DMS114 treated with DMSO at 0.1 percent for 48 hours (cell line): ENCODE measurements at regions not wholly inside any gene's neighbourhood (a gene's known extent, or its start where the extent isn't known, plus 50 kb on each side); places are given as distances from the start of the nearest gene placed in this dataset.
"Not testable (repeated sequence)": the region's sequence is repeated elsewhere in the genome, so short reads cannot be mapped to it uniquely, and the experiment has no call there.

Source experiments
- DNase-seq: peaks from one replicate; lab custom pipeline; 2025; ENCODE audit not compliant: unreplicated experiment; lab: John Stamatoyannopoulos, UW

DNA sequence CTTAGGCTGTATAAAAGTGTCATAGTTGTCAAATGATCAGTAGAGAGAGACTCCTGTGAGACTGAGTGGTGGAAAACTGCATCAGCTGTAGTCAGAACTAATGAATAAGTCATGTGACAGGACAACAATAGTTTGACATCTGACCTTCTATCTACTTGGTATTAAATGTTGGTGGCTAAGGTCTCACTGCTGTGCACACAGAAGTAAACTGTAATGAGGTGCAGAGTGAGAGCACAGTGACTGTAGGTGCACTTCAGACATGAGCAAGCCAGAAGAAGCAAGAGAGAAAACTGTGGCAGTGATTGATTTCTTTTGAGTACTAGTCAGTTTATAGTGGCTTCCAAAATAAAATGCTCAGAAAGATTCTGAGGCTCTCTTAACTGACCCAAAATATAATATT, 803.6 kb downstream of the RAPGEF2 start:
- no peak for DNase-seq

DNA sequence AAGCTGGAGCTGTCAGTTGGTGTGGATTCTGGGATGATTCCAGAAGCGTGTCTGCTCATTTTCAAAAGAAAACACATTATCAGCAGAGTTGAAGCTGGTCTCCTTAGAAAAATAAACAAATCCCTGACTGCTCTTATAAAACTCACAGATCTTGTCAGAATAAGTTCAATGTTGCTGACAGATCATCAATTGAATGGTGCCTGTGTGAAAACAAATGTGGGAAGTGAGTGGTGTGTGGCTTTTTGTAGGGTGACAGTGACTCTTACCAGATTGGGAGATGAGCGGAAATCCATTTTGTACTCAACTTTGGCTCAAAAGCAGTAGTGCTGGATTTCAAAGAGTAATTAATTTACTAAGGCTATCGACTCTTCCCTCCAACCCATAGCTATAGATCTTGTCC, 807.8 kb downstream of the RAPGEF2 start:
- DNase-seq: no peak

GRCh38 chr4:159922119-159922518, 819.2 kb downstream of the RAPGEF2 start:
- no peak for DNase-seq

DNA sequence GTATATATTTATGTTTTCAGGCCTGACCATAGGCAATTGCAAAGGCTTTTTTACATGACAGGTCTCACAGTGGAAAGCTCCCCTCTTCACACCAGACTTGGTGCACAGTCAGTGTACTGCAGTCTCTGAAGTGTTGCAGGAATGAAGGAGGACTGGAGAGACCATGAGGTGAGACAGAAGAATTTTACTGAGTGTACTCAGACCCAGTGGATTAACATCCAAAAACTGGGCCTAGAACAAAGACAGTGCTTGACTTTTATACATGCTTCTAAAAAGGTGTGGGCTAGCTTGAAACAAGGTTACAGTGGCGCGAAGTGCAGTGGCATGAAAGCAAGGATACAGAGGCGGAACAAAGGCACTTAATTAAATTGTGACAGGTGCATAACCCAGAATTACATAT, 822.9 kb downstream of the RAPGEF2 start:
- DNase-seq: no peak

DNA sequence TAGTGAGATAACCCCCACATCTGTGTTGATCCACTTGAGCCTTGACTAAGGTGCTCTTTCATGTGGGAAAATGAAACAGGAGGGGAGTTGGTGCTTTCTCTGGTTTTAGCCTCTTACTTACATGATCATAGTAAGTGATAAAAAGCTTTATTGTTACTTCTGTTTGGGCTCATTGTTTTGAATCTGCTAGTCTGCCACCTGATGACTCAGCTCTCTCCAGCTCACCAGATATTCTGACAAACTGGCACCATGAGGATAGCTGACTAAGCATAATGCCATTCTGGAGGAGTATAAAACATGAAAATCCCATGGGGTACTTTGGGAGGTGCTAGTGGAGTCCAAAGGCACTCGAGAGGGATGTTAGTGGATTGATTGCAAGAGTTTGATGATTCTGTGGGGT, 824.0 kb downstream of the RAPGEF2 start:
- no peak for DNase-seq

- no peak for DNase-seq
Measured at GRCh38 chr4:159927781-159928180, 824.9 kb downstream of the RAPGEF2 start.

DNA sequence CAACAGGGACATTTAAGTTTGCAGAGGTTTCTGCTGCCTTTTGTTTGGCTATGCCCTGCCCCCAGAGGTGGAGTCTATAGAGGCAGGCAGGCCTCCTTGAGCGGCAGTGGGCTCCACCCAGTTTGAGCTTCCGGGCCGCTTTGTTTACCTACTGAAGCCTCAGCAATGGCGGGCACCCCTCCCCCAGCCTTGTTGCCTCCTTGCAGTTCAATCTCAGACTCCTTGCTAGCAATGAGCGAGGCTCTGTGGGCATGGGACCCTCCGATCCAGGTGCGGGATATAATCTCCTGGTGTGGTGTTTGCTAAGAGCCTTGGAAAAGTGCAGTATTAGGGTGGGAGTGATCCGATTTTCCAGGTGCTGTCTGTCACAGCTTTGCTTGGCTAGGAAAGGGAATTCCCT, 831.7 kb downstream of the RAPGEF2 start:
- DNase-seq: not testable (repeated sequence)

- no peak for DNase-seq
Measured at GRCh38 chr4:159937595-159937994, 834.7 kb downstream of the RAPGEF2 start.

- not testable (repeated sequence) for DNase-seq
Measured at GRCh38 chr4:159939681-159940080, 836.8 kb downstream of the RAPGEF2 start.

DNA sequence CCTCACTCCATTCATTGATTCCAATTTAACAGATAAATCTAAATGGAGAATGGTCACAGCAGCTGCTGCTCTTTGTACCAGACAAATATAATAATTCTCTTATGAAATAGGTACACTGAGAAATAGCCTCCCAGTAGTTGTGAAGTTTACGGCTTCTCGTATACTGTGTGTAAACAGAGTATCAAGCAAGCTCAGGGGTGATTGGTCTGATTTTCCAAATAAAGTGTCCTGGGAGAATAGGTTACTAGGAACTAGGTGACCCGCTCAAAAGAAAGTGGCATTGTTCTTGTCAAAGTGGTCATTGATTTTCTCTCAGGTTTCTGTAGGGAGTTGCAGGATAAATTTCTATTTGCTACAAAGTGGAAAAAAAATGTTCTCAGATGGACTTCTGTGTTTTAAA, 838.2 kb downstream of the RAPGEF2 start:
- no peak for DNase-seq

DNA sequence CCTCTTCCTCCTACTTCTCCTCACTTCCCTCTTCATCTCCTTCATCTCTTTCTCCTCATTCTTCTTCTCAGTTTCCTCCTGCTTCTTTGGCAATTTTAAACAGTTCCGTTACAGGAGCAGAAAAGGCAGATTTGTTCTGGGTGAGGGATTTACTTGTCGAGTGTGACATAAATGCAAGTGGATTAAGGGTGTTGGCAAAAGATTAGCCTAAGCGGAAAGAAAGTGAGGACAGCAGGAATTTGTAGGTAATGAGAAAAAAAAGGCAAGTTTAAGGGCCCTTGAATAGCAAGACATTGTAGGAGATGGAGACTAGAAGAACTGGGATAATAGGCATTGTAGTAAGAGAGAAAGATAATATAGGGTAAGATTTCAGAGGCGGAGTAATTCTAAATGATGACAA, 841.6 kb downstream of the RAPGEF2 start:
- DNase-seq: no peak

DNA sequence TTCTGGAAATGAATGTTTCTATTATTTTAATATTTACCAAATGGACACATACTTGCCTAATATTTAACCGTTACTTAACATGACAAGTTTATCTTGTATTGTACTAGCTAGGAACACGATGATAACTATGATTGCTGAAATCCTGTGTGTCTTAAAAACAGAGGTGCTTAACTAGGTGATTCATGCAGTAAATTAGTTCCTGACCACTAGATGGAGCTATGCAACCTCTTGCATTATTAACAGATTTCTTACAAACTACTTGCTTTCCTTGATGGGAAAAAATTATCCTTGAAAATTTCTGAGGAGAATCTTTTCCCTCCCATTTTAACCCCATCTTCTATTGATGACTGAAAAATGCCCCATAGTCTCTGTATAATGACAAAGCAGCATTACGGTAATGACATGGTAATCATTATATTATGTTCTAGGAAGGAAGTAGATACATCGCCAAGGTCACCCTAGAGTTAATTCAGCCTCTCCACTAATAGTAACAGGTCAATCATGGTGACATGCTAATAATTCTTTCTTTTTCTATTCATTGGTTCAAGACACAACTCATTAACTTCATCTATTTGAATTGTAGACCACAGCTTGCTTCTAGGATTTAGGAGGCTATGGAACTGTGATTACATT, 844.2 kb downstream of the RAPGEF2 start:
- DNase-seq: peak; percentile 35

DNA sequence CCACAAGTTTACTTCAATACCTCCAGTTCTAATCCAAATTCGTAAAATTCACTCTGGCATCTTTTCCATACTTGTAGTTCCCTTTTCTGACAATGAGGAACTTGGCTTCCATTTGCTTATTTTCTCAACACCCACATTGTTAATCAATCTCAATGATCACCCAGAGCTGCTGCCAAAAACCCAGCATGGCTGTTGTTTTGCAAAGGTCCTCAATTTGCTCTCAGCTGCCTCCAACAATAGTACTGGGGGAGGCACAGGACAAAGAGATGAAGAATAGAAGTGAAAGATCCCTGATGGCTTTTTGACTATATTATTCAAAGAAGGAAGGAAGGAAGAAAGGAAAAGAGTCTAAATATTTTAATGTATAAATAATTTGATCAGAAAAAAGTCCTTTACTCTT, 847.8 kb downstream of the RAPGEF2 start:
- no peak for DNase-seq

GRCh38 chr4:159966746-159967145, 863.9 kb downstream of the RAPGEF2 start:
- no peak for DNase-seq

- DNase-seq: not testable (repeated sequence)
Measured at GRCh38 chr4:159976871-159977482, 874.1 kb downstream of the RAPGEF2 start.

- no peak for DNase-seq
Measured at GRCh38 chr4:159977907-159978617, 875.2 kb downstream of the RAPGEF2 start.

GRCh38 chr4:159979351-159979750, 876.5 kb downstream of the RAPGEF2 start:
- DNase-seq: no peak

GRCh38 chr4:159979953-159980352, 877.1 kb downstream of the RAPGEF2 start:
- DNase-seq: no peak

GRCh38 chr4:159980826-159981468, 878.1 kb downstream of the RAPGEF2 start:
- DNase-seq: no peak

- no peak for DNase-seq
Measured at GRCh38 chr4:159981469-159981856, 878.6 kb downstream of the RAPGEF2 start.

- no peak for DNase-seq
Measured at GRCh38 chr4:159983082-159983481, 880.2 kb downstream of the RAPGEF2 start.
